GM18868 (cell line): ENCODE measurements at regions not wholly inside any gene's neighbourhood (a gene's known extent, or its start where the extent isn't known, plus 50 kb on each side); places are given as distances from the start of the nearest gene placed in this dataset.
"Not testable (repeated sequence)": the region's sequence is repeated elsewhere in the genome, so short reads cannot be mapped to it uniquely, and the experiment has no call there.

Source experiments
- ATAC-seq: cut with Tn5 transposase; IDR thresholded peaks from one replicate; pipeline ENCODE4 v1.9.1; 2021; ENCODE audit warnings: mild to moderate bottlenecking, moderate library complexity; ENCODE audit not compliant: unreplicated experiment

- no peak for ATAC-seq
Measured at GRCh38 chr3:187540847-187541246, 129.3 kb downstream of the SST start.

- ATAC-seq, result no peak
Measured at GRCh38 chr3:187536185-187536584, 134.0 kb downstream of the SST start.

GRCh38 chr3:187533797-187534196, 136.4 kb downstream of the SST start:
- ATAC-seq, result no peak

- ATAC-seq, result no peak
Measured at GRCh38 chr3:187531831-187532230, 138.4 kb downstream of the SST start.

GRCh38 chr3:187522890-187523289, 147.3 kb downstream of the SST start:
- no peak for ATAC-seq

GRCh38 chr3:187522293-187522692, 147.9 kb downstream of the SST start:
- ATAC-seq, result no peak

GRCh38 chr3:187521546-187521945, 148.6 kb downstream of the SST start:
- ATAC-seq, result no peak

GRCh38 chr3:187520027-187520945, 149.9 kb downstream of the SST start:
- ATAC-seq, result no peak

- no peak for ATAC-seq
Measured at GRCh38 chr3:187519428-187519890, 150.7 kb downstream of the SST start.

- no peak for ATAC-seq
Measured at GRCh38 chr3:187518616-187519015, 150.4 kb downstream of the RTP4 start.

GRCh38 chr3:187518207-187518606, 150.0 kb downstream of the RTP4 start:
- ATAC-seq, result no peak

- no peak for ATAC-seq
Measured at GRCh38 chr3:187516446-187517185, 148.4 kb downstream of the RTP4 start.

GRCh38 chr3:187507905-187508304, 139.7 kb downstream of the RTP4 start:
- ATAC-seq, result no peak

GRCh38 chr3:187507266-187507665, 139.1 kb downstream of the RTP4 start:
- no peak for ATAC-seq

GRCh38 chr3:187504435-187504834, 136.2 kb downstream of the RTP4 start:
- ATAC-seq, result no peak

GRCh38 chr3:187498211-187498724, 130.1 kb downstream of the RTP4 start:
- ATAC-seq, result no peak

- ATAC-seq, result no peak
Measured at GRCh38 chr3:187497052-187497451, 128.9 kb downstream of the RTP4 start.

GRCh38 chr3:187494056-187494455, 125.9 kb downstream of the RTP4 start:
- ATAC-seq, result not testable (repeated sequence)

- ATAC-seq, result no peak
Measured at GRCh38 chr3:187491371-187491770, 123.2 kb downstream of the RTP4 start.

- ATAC-seq, result no peak
Measured at GRCh38 chr3:187490366-187490765, 122.2 kb downstream of the RTP4 start.

GRCh38 chr3:187484547-187485295, 116.5 kb downstream of the RTP4 start:
- no peak for ATAC-seq
